ENCODE measurements at regions not wholly inside any gene's neighbourhood (a gene's known extent, or its start where the extent isn't known, plus 50 kb on each side); places are given as distances from the start of the nearest gene placed in this dataset.

DNA sequence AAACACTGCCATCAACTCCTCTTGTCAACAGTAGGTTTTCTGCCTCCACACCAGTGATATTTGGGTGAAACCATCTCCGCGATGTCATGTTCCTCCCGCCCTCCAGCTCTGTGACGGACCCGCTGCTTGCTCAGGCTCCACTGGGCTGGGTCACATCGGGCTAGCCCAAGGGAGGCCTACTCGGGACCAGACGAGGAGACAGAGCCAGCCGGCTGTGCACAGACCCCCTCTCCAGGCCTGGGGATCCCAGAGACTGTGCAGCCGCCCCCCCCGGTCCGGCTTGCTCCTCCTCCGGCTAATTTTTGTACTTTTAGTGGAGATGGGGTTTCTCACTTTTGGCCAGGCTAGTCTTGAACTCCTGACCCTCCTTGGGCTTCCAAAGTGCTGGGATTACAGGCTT lies 202.4 kb upstream of the PRDM9 start:
- Histone ChIP-seq H3K27ac (no peak overlapping the region), H3K4me3 (no peak overlapping the region), H3K9me3 (ENCODE audit: insufficient read depth, low read depth) (no peaks in the 10 kb centered on the region; the same call in 1 of the 2 replicates), H3K4me1 (replicated peaks; ENCODE audit: insufficient read depth) (no peaks in the 10 kb centered on the region), H3K79me2 (ENCODE audit: low read depth) (no peaks in the 10 kb centered on the region), H2AFZ (no peak overlapping the region), H3K4me2 (no peak overlapping the region), H3K27me3 (ENCODE audit: insufficient read depth, low read depth) (no peaks in the 10 kb centered on the region), H3F3A (ENCODE audit: insufficient read depth, low read depth) (no peaks in the 10 kb centered on the region), H4K20me1 (ENCODE audit: insufficient read depth) (no peaks in the 10 kb centered on the region), H3K9me2 (ENCODE audit: insufficient read depth) (no peaks in the 10 kb centered on the region), H3K36me3 (ENCODE audit: low read depth) (no peaks in the 10 kb centered on the region)
- ChIA-PET CTCF (no interaction called here), POLR2A (ENCODE audit: unreplicated experiment) (no interaction called here)
- intact Hi-C loops (cut with micrococcal nuclease; ENCODE audit: unreplicated experiment), result no loop called here
- DNase-seq, result no peak
- no peak for TF ChIP-seq EZH2 (IDR thresholded peaks at IDR 0.05; ENCODE audit: low read depth)
- TF ChIP-seq, protein P1, sequence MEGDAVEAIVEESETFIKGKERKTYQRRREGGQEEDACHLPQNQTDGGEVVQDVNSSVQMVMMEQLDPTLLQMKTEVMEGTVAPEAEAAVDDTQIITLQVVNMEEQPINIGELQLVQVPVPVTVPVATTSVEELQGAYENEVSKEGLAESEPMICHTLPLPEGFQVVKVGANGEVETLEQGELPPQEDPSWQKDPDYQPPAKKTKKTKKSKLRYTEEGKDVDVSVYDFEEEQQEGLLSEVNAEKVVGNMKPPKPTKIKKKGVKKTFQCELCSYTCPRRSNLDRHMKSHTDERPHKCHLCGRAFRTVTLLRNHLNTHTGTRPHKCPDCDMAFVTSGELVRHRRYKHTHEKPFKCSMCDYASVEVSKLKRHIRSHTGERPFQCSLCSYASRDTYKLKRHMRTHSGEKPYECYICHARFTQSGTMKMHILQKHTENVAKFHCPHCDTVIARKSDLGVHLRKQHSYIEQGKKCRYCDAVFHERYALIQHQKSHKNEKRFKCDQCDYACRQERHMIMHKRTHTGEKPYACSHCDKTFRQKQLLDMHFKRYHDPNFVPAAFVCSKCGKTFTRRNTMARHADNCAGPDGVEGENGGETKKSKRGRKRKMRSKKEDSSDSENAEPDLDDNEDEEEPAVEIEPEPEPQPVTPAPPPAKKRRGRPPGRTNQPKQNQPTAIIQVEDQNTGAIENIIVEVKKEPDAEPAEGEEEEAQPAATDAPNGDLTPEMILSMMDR (conservative IDR thresholded peaks at IDR 0.05), result no peak
- BruUV-seq (replicated peaks), result no TSS peak

- H3K9me3 ChIP-seq (ENCODE audit: insufficient read depth, low read depth), result no peaks in the 10 kb centered on the region
- H3K27ac ChIP-seq, result no peak overlapping the region
- no peaks in the 10 kb centered on the region for H3F3A ChIP-seq (ENCODE audit: insufficient read depth, low read depth)
- no peaks in the 10 kb centered on the region for H4K20me1 ChIP-seq (ENCODE audit: insufficient read depth)
- no peaks in the 10 kb centered on the region for H3K27me3 ChIP-seq (ENCODE audit: insufficient read depth, low read depth)
- ChIA-PET CTCF (no interaction called here), POLR2A (ENCODE audit: unreplicated experiment) (no interaction called here)
- H3K79me2 ChIP-seq (ENCODE audit: low read depth), result no peaks in the 10 kb centered on the region
- DNase-seq, result no peak
- H3K4me2 ChIP-seq, result no peak overlapping the region
- intact Hi-C loops (cut with micrococcal nuclease; ENCODE audit: unreplicated experiment), result no loop called here
- no peaks in the 10 kb centered on the region for H3K4me1 ChIP-seq (replicated peaks; ENCODE audit: insufficient read depth)
- no peak overlapping the region for H3K4me3 ChIP-seq
- TF ChIP-seq, protein P1 (conservative IDR thresholded peaks at IDR 0.05), result no peak
- TF ChIP-seq EZH2 (IDR thresholded peaks at IDR 0.05; ENCODE audit: low read depth), result no peak
- H3K36me3 ChIP-seq (ENCODE audit: low read depth), result no peaks in the 10 kb centered on the region
- no peak overlapping the region; the same call in 1 of the 2 replicates for H2AFZ ChIP-seq
- BruUV-seq (replicated peaks), result no TSS peak
- no peaks in the 10 kb centered on the region for H3K9me2 ChIP-seq (ENCODE audit: insufficient read depth)
These were observed 203.6 kb upstream of the PRDM9 start for GRCh38 chr5:23303836-23304235.

DNA sequence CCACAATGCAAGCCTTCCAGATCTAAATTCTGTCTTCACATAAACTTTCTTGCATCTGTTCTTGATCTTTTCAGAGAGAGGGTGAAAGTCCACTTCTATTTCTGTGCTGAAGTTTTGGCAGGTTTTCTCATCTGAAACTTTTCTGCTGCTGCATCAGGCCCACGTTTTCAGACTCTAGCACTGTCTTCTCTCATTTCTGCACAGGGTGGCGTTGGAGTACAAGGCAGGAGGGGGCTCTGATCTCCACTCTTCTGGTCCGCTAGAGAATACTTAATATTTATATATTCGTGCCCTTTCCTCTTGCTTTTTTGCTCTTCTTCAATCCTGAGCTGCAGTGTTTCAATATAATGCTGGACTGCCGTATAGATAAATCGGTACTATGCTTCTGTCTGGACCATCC lies 204.0 kb upstream of the PRDM9 start:
- no peaks in the 10 kb centered on the region for H3K4me1 ChIP-seq (replicated peaks; ENCODE audit: insufficient read depth)
- H3F3A ChIP-seq (ENCODE audit: insufficient read depth, low read depth), result no peaks in the 10 kb centered on the region
- no TSS peak for BruUV-seq (replicated peaks)
- H2AFZ ChIP-seq, result no peak overlapping the region; the same call in 1 of the 2 replicates
- intact Hi-C loops (cut with micrococcal nuclease; ENCODE audit: unreplicated experiment), result no loop called here
- no peak overlapping the region for H3K4me2 ChIP-seq
- H3K27ac ChIP-seq, result no peak overlapping the region
- TF ChIP-seq, protein P1 (conservative IDR thresholded peaks at IDR 0.05), result peak; percentile 33; the same call in 1 of the 2 replicates
- no peak for TF ChIP-seq EZH2 (IDR thresholded peaks at IDR 0.05; ENCODE audit: low read depth)
- H3K79me2 ChIP-seq (ENCODE audit: low read depth), result no peaks in the 10 kb centered on the region
- no peaks in the 10 kb centered on the region for H4K20me1 ChIP-seq (ENCODE audit: insufficient read depth)
- ChIA-PET CTCF (no interaction called here), POLR2A (ENCODE audit: unreplicated experiment) (no interaction called here)
- no peak overlapping the region for H3K4me3 ChIP-seq
- no peaks in the 10 kb centered on the region for H3K36me3 ChIP-seq (ENCODE audit: low read depth)
- H3K9me2 ChIP-seq (ENCODE audit: insufficient read depth), result no peaks in the 10 kb centered on the region
- no peaks in the 10 kb centered on the region for H3K9me3 ChIP-seq (ENCODE audit: insufficient read depth, low read depth)
- DNase-seq, result no peak
- H3K27me3 ChIP-seq (ENCODE audit: insufficient read depth, low read depth), result no peaks in the 10 kb centered on the region

Data from PC-9 (cell line).